K562 (cell line): ENCODE measurements at regions not wholly inside any gene's neighbourhood (a gene's known extent, or its start where the extent isn't known, plus 50 kb on each side); places are given as distances from the start of the nearest gene placed in this dataset.

Experiments
- ATAC-seq: fragments of 200-7000 bp; cut with Tn5 transposase; 3 replicates; pipeline ENCODE4 v1.9.1; 2020; ENCODE audit warnings: moderate library complexity
- BruUV-seq: library from RNA; stranded (reverse); fragments of 400-500 nt; replicated peaks from 2 replicates; lab custom pipeline; 2021; lab: Mats Ljungman, UMichigan
- CTCF ChIA-PET: fragments of 300-600 bp; formaldehyde crosslinking; extraction: SDS; loops from one replicate; lab custom pipeline; 2021; ENCODE audit warnings: low intra/inter-chr PET ratio; lab: Yijun Ruan, JAX
- POLR2A ChIA-PET: fragments of 300-600, 350-650 bp; sonication (Branson Sonifier 250); formaldehyde crosslinking; extraction: SDS; loops from one replicate; lab custom pipeline; 2021; ENCODE audit warnings: antibody characterized with exemption, inconsistent platforms; lab: Yijun Ruan, JAX
- DNase-seq, 4 experiments: peaks; one replicate each; pipeline versions ENCODE4 v3.0.0 to v3.0.0-alpha.2; 2011 to 2018; ENCODE audit warnings: low spot score in 3 of 4, mixed read lengths in 3 of 4; ENCODE audit errors: extremely low read depth in 1 of 4
- FAIRE-seq: peaks from 2 replicates; lab custom pipeline; 2011; peaks lifted over from hg19 to GRCh38; lab: Jason Lieb, UNC
- H2AFZ ChIP-seq: 2 replicates; pipeline ENCODE4 v1.6.0; 2011; ENCODE audit warnings: low read depth, low read length, control low read depth, inconsistent platforms
- H3K27ac ChIP-seq: fragments of 200-600 bp; 3 replicates; pipeline ENCODE4 v1.8.0; 2011; ENCODE audit warnings: low read depth, mild to moderate bottlenecking, control low read depth, inconsistent platforms, low read length, moderate library complexity, mixed read lengths; ENCODE audit errors: extremely low read depth
- H3K27me3 ChIP-seq, 2 experiments: fragments of 300-600 bp in 1 of 2; 2 replicates in 1 of 2; 3 replicates in 1 of 2; pipeline versions ENCODE4 v1.6.0 to v1.8.0; 2011; ENCODE audit warnings: inconsistent platforms in 2 of 2, low read length in 2 of 2, mild to moderate bottlenecking in 1 of 2, mixed read lengths in 1 of 2, moderate library complexity in 1 of 2; ENCODE audit not compliant: control insufficient read depth in 2 of 2, insufficient read depth in 2 of 2
- H3K36me3 ChIP-seq: fragments of 300-600 bp; 3 replicates; pipeline ENCODE4 v1.8.0; 2011; ENCODE audit warnings: mild to moderate bottlenecking, low read length, inconsistent platforms; ENCODE audit not compliant: control insufficient read depth, insufficient read depth
- H3K4me1 ChIP-seq, 2 experiments: fragments of 200-600 bp in 1 of 2; replicated peaks in 1 of 2; 2 replicates in 1 of 2; 3 replicates in 1 of 2; pipeline versions ENCODE4 v1.5.1 to v1.8.0; 2011; ENCODE audit warnings: inconsistent platforms in 2 of 2, low read length in 2 of 2, mild to moderate bottlenecking in 1 of 2, mixed read lengths in 1 of 2, moderate library complexity in 1 of 2; ENCODE audit not compliant: control insufficient read depth in 2 of 2, insufficient read depth in 2 of 2
- H3K4me2 ChIP-seq: 2 replicates; pipeline ENCODE4 v1.6.1; 2011; ENCODE audit warnings: low read length, control low read depth, inconsistent platforms, mixed read lengths; ENCODE audit not compliant: insufficient read depth
- H3K4me3 ChIP-seq: fragments of 200-600 bp; sonication (generic), shearing (Covaris generic); 2 replicates; pipeline ENCODE4 v1.5.1; 2016; ENCODE audit warnings: control low read depth, inconsistent platforms
- H3K79me2 ChIP-seq: fragments of 200-600 bp; 3 replicates; pipeline ENCODE4 v1.8.0; 2011; ENCODE audit warnings: low read length, inconsistent platforms; ENCODE audit not compliant: control insufficient read depth, insufficient read depth
- H3K9ac ChIP-seq, 2 experiments: 2 replicates each; pipeline versions ENCODE4 v1.6.0 to v1.6.1; 2011; ENCODE audit warnings: low read depth in 2 of 2, low read length in 2 of 2, control low read depth in 1 of 2, inconsistent platforms in 1 of 2, mild to moderate bottlenecking in 1 of 2, mixed read lengths in 1 of 2; ENCODE audit not compliant: insufficient read depth in 1 of 2
- H3K9me1 ChIP-seq: one replicate; pipeline ENCODE4 v1.6.0; 2011; ENCODE audit warnings: inconsistent platforms, mild to moderate bottlenecking, low read length, moderate library complexity; ENCODE audit not compliant: control insufficient read depth, insufficient read depth
- H3K9me3 ChIP-seq: replicated peaks from 2 replicates; pipeline ENCODE4 v1.5.1; 2011; ENCODE audit warnings: low read depth, low read length, inconsistent platforms; ENCODE audit not compliant: control insufficient read depth, insufficient read depth
- H4K20me1 ChIP-seq: replicated peaks from 2 replicates; pipeline ENCODE4 v1.6.1; 2011; ENCODE audit warnings: low read length, inconsistent platforms, mixed read lengths; ENCODE audit not compliant: control insufficient read depth, insufficient read depth
- CEBPB ChIP-seq: fragments of 450-650 bp; IDR thresholded peaks from 2 replicates; pipeline ENCODE4 v1.6.1; 2016; ENCODE audit warnings: missing genetic modification characterization, missing compliant biosample characterization
- ESRRB ChIP-seq: fragments of 250-450 bp; sonication (Bioruptor Pico); IDR thresholded peaks from 2 replicates; pipeline ENCODE4 v1.5.0; 2020; ENCODE audit warnings: mild to moderate bottlenecking, moderate library complexity, borderline replicate concordance
- MEIS2 ChIP-seq: fragments of 450-650 bp; IDR thresholded peaks from 2 replicates; pipeline ENCODE4 v1.6.1; 2014; ENCODE audit warnings: mild to moderate bottlenecking; ENCODE audit not compliant: partially characterized antibody
- NFRKB ChIP-seq: fragments of 450-650 bp; IDR thresholded peaks from 2 replicates; pipeline ENCODE4 v1.6.1; 2016; ENCODE audit warnings: low read depth
- SNRNP70 ChIP-seq: fragments of 200-400 bp; formaldehyde crosslinking; optimal IDR thresholded peaks from 2 replicates; pipeline ENCODE3; 2017; ENCODE audit warnings: low read depth, low read length
- SPI1 ChIP-seq: IDR thresholded peaks from 2 replicates; pipeline ENCODE4 v1.6.1; 2011; ENCODE audit warnings: low read depth, low read length, control low read depth, borderline replicate concordance
- TEAD4 ChIP-seq, 2 experiments: sonication (generic) in 1 of 2; formaldehyde crosslinking in 1 of 2; IDR thresholded peaks; 2 replicates each; pipeline versions ENCODE4 v1.6.1 to v1.8.0; 2012 to 2022; ENCODE audit warnings: borderline replicate concordance in 1 of 2, inconsistent platforms in 1 of 2, low read length in 1 of 2, mild to moderate bottlenecking in 1 of 2, missing genetic modification reagents in 1 of 2
- TFE3 ChIP-seq: fragments of 450-650 bp; formaldehyde crosslinking; IDR thresholded peaks from 2 replicates; pipeline ENCODE4 v1.4.0; 2020; ENCODE audit warnings: mild to moderate bottlenecking, mixed read lengths
- WGBS: fragments of 100-300 bp; shearing (Covaris generic); methylation state at CpG from one replicate; pipeline ENCODE4 v1.1.6; 2016; ENCODE audit warnings: low coverage, mixed read lengths; ENCODE audit not compliant: insufficient coverage; ENCODE audit errors: missing lambda C conversion rate; 5-methylcytosine and 5-hydroxymethylcytosine counted together
- in situ Hi-C: fragments of 300-500 bp; cut with MboI; formaldehyde crosslinking; loops from 4 replicates; pipeline ENCODE4 v1.15.0; 2018; ENCODE audit warnings: inconsistent platforms, mixed read lengths
- intact Hi-C: fragments of 100-400 bp; cut with micrococcal nuclease; formaldehyde crosslinking; loops from 2 replicates; pipeline ENCODE4 v1.14.2; 2022

- 17% methylated on average over 7 of the region's 8 CpGs for WGBS
- no peak for FAIRE-seq
Observed at GRCh38 chr16:54454616-54455015, 168.0 kb upstream of the IRX3 start.

DNA sequence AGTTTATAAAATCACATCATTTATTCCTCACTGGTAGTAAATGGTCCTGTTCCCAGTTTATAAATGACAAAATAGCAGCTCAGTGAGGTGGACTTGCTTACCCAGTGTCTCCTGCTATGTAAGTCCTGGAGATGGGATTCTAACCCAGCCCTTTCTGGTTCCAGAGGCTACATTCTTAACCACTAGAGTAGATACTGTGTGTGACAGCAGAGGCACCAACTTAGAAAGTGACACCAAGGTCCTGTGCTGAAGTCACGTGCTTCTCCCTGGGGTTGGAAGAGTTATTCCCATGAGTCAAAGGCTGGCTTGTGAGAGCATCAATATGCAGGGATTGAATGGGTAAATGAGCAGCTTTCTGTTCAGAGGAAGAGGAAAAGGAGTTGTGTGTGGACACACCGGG, 167.3 kb upstream of the IRX3 start:
- FAIRE-seq (no peak), DNase-seq (no peak), ATAC-seq (no peak)
- H3K27ac ChIP-seq, result no peak overlapping the region
- no TSS peak for BruUV-seq
- H4K20me1 ChIP-seq, result no peaks in the 10 kb centered on the region
- no peaks in the 10 kb centered on the region for H3K9me3 ChIP-seq
- in situ Hi-C loops (no loop called here), intact Hi-C loops (no loop called here)
- POLR2A ChIA-PET, result no interaction called here
- H3K9me1 ChIP-seq, result no peaks in the 10 kb centered on the region
- peaks cover 0 to 25% of the 10 kb centered on the region in 2 experiments; a peak in 2 of 5 replicates for H3K27me3 ChIP-seq
- H3K79me2 ChIP-seq, result no peaks in the 10 kb centered on the region
- H3K9ac ChIP-seq, result no peak overlapping the region
- no peak overlapping the region for H2AFZ ChIP-seq
- H3K36me3 ChIP-seq, result no peaks in the 10 kb centered on the region
- no peak overlapping the region for H3K4me2 ChIP-seq
- no peaks in the 10 kb centered on the region for H3K4me1 ChIP-seq
- 0% methylated on average over 1 of the region's 2 CpGs for WGBS
- CTCF ChIA-PET, result no interaction called here
- no peak overlapping the region for H3K4me3 ChIP-seq
- TF ChIP-seq TEAD4 (IDR thresholded peaks at IDR 0.05; ENCODE audit: low read length) (no peak), TEAD4 (CRISPR knock-in tag; IDR thresholded peaks at IDR 0.05; ENCODE audit: borderline replicate concordance) (no peak), MEIS2 (no peak), TFE3 (CRISPR knock-in tag) (peak; percentile 23; the same call in 1 of the 2 replicates)

More at GRCh38 chr16:54454616-54455015, 168.0 kb upstream of the IRX3 start:
- peaks cover 0 to 25% of the 10 kb centered on the region in 2 experiments; a peak in 2 of 5 replicates for H3K27me3 ChIP-seq
- POLR2A ChIA-PET, result interaction anchor here (0.6 kb wide), 1 partner anchor 326 kb away, joined by 3 read pairs; no protein-coding TSS in a partner anchor
- BruUV-seq, result no TSS peak
- no peak overlapping the region for H3K4me3 ChIP-seq
- H3K4me1 ChIP-seq, result no peaks in the 10 kb centered on the region
- DNase-seq (no peak), ATAC-seq (no peak)
- no peak overlapping the region for H3K4me2 ChIP-seq
- intact Hi-C loops, result no loop called here
- in situ Hi-C loops, result no loop called here
- H3K79me2 ChIP-seq, result no peaks in the 10 kb centered on the region
- H3K36me3 ChIP-seq, result no peaks in the 10 kb centered on the region
- H3K27ac ChIP-seq, result no peak overlapping the region
- H4K20me1 ChIP-seq, result no peaks in the 10 kb centered on the region
- no peak overlapping the region for H3K9ac ChIP-seq
- no peak for TF ChIP-seq SPI1
- no peak for TF ChIP-seq ESRRB (CRISPR knock-in tag)
- no peak for TF ChIP-seq NFRKB
- no peak for TF ChIP-seq CEBPB (tag)
- TF ChIP-seq SNRNP70, result no peak
- no peak overlapping the region for H2AFZ ChIP-seq
- H3K9me3 ChIP-seq, result no peaks in the 10 kb centered on the region
- CTCF ChIA-PET, result no interaction called here
- no peaks in the 10 kb centered on the region for H3K9me1 ChIP-seq
